ENCODE measurements at regions not wholly inside any gene's neighbourhood (a gene's known extent, or its start where the extent isn't known, plus 50 kb on each side); places are given as distances from the start of the nearest gene placed in this dataset.

- H3K79me2 ChIP-seq (ENCODE audit: insufficient read depth, low read length): no peaks in the 10 kb centered on the region
- no peaks in the 10 kb centered on the region for H3K9me3 ChIP-seq (ENCODE audit: low read length)
- ATAC-seq (peak; percentile 52; the same call in 2 of the 3 replicates), FAIRE-seq (peak; percentile 46), DNase-seq (ENCODE audit: low spot score) (no peak)
- H3K4me2 ChIP-seq (ENCODE audit: low read depth, low read length): peak overlapping the region; percentile 25; the same call in 1 of the 2 replicates
- no peak overlapping the region for H3K9ac ChIP-seq (ENCODE audit: insufficient read depth, low read depth, low read length)
- no peak overlapping the region for H2AFZ ChIP-seq (ENCODE audit: low read length)
- intact Hi-C loops (cut with micrococcal nuclease; ENCODE audit: unreplicated experiment) (no loop called here), in situ Hi-C loops (cut with HindIII; ENCODE audit: extremely low pct_ligation_motif_present, low pct_unique_long_range_greater_than_20kb) (no loop called here)
- H4K20me1 ChIP-seq (ENCODE audit: insufficient read depth, low read length): no peaks in the 10 kb centered on the region
- no peaks in the 10 kb centered on the region for H3K27me3 ChIP-seq (ENCODE audit: control insufficient read depth in 1 of 2, insufficient read depth in 2 of 2, low read length in 2 of 2)
- TF ChIP-seq ZUFSP (CRISPR knock-in tag; IDR thresholded peaks at IDR 0.05; ENCODE audit: borderline replicate concordance) (no peak), CEBPB (IDR thresholded peaks at IDR 0.05; ENCODE audit: borderline replicate concordance, low read depth, low read length) (peak; percentile 21; the same call in 1 of the 2 replicates), ZBTB1 (CRISPR knock-in tag; IDR thresholded peaks at IDR 0.05; ENCODE audit: borderline replicate concordance) (no peak), HNF4A (CRISPR knock-in tag; IDR thresholded peaks at IDR 0.05) (peak; percentile 33; the same call in 1 of the 2 replicates)
- ChIA-PET POLR2A (no interaction called here), CTCF (ENCODE audit: low intra/inter-chr PET ratio, low total read pairs) (no interaction called here)
- no TSS peak for BruUV-seq (replicated peaks)
- peaks cover 47% of the 10 kb centered on the region for H3K4me1 ChIP-seq (ENCODE audit: insufficient read depth, low read length)
- H3K36me3 ChIP-seq (replicated peaks in 1 of 2; ENCODE audit: control insufficient read depth in 1 of 2, insufficient read depth in 2 of 2, low read length in 2 of 2): no peaks in the 10 kb centered on the region
- 50% methylated on average over 10 of the region's 10 CpGs for WGBS (ENCODE audit: low lambda C conversion rate)
- no peak overlapping the region for H3K27ac ChIP-seq (ENCODE audit: extremely low read length, insufficient read depth, low read length)
- H3K4me3 ChIP-seq (replicated peaks in 1 of 3; ENCODE audit: insufficient read depth in 1 of 3, low read depth in 2 of 3, low read length in 3 of 3): no peak overlapping the region
Measured at GRCh38 chr9:38482918-38483592, 58.8 kb upstream of the IGFBPL1 start.

- TF ChIP-seq REPIN1 (CRISPR knock-in tag; IDR thresholded peaks at IDR 0.05; ENCODE audit: borderline replicate concordance, low read depth) (no peak), REL (CRISPR knock-in tag; conservative IDR thresholded peaks at IDR 0.05) (no peak), PPARG (CRISPR knock-in tag; conservative IDR thresholded peaks at IDR 0.05) (no peak), ZNF382 (CRISPR knock-in tag; IDR thresholded peaks at IDR 0.05; ENCODE audit: borderline replicate concordance) (no peak), ZFP41 (CRISPR knock-in tag; IDR thresholded peaks at IDR 0.05; ENCODE audit: borderline replicate concordance) (no peak), ZNF441 (CRISPR knock-in tag; IDR thresholded peaks at IDR 0.05; ENCODE audit: borderline replicate concordance) (no peak), XBP1 (CRISPR knock-in tag; IDR thresholded peaks at IDR 0.05) (no peak), E2F2 (CRISPR knock-in tag; IDR thresholded peaks at IDR 0.05; ENCODE audit: borderline replicate concordance) (no peak), SMAD1 (CRISPR knock-in tag; IDR thresholded peaks at IDR 0.05; ENCODE audit: borderline replicate concordance, low read depth) (no peak), POGK (CRISPR knock-in tag; conservative IDR thresholded peaks at IDR 0.05) (no peak)
- Histone ChIP-seq H4K20me1 (ENCODE audit: insufficient read depth, low read length) (no peaks in the 10 kb centered on the region), H3K4me3 (replicated peaks in 1 of 3; ENCODE audit: insufficient read depth in 1 of 3, low read depth in 2 of 3, low read length in 3 of 3) (no peak overlapping the region), H3K27ac (ENCODE audit: extremely low read length, insufficient read depth, low read length) (no peak overlapping the region), H3K79me2 (ENCODE audit: insufficient read depth, low read length) (no peaks in the 10 kb centered on the region), H3K4me2 (ENCODE audit: low read depth, low read length) (no peak overlapping the region), H3K27me3 (ENCODE audit: control insufficient read depth in 1 of 2, insufficient read depth in 2 of 2, low read length in 2 of 2) (no peaks in the 10 kb centered on the region), H3K9me3 (ENCODE audit: low read length) (no peaks in the 10 kb centered on the region), H2AFZ (ENCODE audit: low read length) (no peak overlapping the region), H3K4me1 (ENCODE audit: insufficient read depth, low read length) (peaks cover 26% of the 10 kb centered on the region), H3K36me3 (replicated peaks in 1 of 2; ENCODE audit: control insufficient read depth in 1 of 2, insufficient read depth in 2 of 2, low read length in 2 of 2) (no peaks in the 10 kb centered on the region), H3K9ac (ENCODE audit: insufficient read depth, low read depth, low read length) (no peak overlapping the region)
- in situ Hi-C loops (cut with HindIII; ENCODE audit: extremely low pct_ligation_motif_present, low pct_unique_long_range_greater_than_20kb) (no loop called here), intact Hi-C loops (cut with micrococcal nuclease; ENCODE audit: unreplicated experiment) (no loop called here)
- CTCF ChIA-PET (ENCODE audit: low intra/inter-chr PET ratio, low total read pairs): no interaction called here
- 93% methylated on average over 22 of the region's 22 CpGs for WGBS (ENCODE audit: low lambda C conversion rate)
- POLR2A ChIA-PET: no interaction called here
- no TSS peak for BruUV-seq (replicated peaks)
- ATAC-seq (no peak), FAIRE-seq (no peak), DNase-seq (ENCODE audit: low spot score) (no peak)
Measured at GRCh38 chr9:38478211-38478610, 54.0 kb upstream of the IGFBPL1 start.

Data from HepG2 (cell line).